HG02763 (cell line): ENCODE measurements at regions not wholly inside any gene's neighbourhood (a gene's known extent, or its start where the extent isn't known, plus 50 kb on each side); places are given as distances from the start of the nearest gene placed in this dataset.

Experiments used
- ATAC-seq: cut with Tn5 transposase; IDR thresholded peaks from one replicate; pipeline ENCODE4 v1.9.1; 2021; ENCODE audit warnings: mild to moderate bottlenecking, moderate library complexity; ENCODE audit not compliant: unreplicated experiment

DNA sequence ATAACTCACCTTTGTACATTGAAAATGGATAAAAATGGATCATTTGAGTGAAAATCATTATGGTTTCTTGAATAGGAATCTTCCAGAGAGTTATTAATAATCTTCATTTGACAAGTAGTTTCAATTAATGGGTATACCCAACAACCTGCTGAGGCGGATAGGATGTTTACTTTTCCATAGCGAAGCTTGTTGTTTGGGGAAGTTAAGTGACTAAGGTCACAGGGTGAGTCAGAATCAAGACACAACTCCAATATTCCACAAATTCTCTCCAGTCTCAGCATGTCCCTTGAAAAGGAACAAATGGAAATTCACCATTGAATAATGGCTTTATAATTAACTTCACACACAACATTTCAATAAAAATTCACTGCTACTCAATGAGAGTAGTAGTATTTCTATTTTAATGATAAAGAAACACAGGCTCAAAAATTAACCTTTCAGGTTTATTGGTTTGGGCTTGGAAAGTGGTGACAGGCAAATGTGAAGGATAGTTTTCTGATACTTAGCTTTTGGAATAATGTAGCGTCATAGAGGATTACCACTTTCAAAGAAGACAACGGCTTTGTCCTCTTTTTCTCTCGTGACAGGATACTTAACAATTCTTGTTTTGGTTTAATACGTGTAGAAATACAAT lies 211.3 kb downstream of the GPD2 start:
- no peak for ATAC-seq

DNA sequence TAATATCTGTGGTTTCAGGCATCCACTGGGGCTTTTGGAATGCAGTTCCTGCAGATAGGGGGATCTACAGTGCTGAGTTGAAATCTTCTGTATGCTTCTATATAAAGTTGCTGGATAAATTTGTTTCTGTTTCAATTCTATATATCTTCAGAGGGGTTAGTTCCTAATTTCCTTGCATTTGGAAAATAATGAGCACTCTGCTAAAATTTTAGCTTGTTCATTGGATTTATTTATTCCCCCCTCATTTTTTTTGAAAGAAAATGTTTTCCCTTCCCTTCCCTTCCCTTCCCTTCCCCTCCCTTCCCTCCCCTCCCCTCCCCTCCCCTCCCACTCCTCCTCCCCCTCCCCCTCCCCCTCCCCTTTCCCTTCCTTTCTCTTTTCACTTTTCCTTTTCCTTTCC lies 212.3 kb downstream of the GPD2 start:
- ATAC-seq = no peak

DNA sequence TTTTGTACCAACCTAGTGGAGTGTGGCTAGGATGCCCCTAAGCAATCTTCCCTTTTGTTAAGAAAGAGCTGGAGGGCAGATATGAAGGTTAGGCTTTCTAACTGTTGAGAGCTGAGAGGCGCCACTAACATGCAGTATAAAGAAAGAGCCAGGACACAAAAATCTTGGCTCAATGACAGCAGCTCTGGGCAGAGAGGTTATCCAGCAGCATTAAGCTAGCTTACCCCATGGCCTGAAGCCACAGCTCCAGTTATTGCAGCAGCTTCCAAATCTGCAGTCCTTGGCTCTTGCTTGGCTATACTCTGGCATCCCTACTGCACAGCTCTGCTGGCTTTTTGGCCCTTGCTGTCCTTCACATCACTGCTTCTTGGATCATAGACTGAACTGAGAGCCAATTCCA lies 213.4 kb downstream of the GPD2 start:
- no peak for ATAC-seq

DNA sequence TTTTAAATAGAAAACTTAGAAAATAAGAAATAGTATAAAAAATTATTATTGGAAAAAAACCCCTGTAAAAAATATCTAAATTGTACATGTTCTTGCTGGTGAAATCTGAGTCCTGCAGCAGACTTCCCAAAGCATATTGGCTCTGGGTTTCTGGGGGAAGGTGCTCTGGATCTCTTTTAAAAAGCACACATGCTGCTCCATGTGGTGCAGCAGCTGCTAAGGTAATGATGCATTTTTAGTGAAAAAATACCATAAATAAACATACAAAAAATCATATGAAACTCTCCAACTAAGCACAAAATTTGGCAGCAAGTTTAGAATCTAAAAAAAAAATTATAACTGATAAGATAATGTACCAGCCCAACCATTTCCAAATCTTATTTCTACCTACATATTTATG lies 216.5 kb downstream of the GPD2 start:
- no peak for ATAC-seq

DNA sequence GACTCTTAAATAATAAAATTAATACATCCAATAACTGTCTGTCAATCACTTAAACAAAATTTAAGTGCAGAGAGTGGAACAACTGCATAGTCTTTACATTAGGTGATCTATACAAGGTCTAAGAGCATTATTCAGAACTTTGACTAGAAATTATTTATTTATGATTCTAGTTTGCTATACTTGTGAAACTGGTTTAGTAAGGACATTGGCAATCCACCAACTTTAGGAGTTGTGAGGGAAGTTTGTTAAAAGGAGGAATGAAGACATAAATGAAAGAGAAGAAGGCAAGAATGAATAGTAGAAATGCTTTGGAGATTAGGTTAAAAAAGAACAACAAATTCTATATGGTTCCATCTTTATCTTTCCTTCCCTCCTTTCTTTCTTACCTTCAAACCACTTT lies 217.5 kb downstream of the GPD2 start:
- no peak for ATAC-seq

DNA sequence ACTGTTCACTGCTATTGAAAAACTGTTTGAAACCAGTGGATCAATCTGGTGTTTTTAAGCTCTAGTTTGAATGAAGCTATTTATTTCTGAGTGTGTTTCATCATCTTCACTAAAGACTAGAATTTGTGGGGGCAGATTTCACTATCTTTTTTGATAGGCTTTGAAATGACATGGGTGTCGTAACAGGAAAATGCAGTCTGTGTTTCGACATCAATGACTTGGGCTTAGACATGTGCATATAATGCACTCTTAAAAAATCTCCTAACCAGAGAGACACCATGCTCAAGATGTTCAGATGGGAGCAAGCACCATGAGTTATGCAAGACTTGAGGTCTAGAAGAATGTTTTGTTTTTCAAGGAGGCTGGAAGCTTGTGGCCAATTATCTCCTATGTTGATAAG lies 221.6 kb downstream of the GPD2 start:
- ATAC-seq = no peak

DNA sequence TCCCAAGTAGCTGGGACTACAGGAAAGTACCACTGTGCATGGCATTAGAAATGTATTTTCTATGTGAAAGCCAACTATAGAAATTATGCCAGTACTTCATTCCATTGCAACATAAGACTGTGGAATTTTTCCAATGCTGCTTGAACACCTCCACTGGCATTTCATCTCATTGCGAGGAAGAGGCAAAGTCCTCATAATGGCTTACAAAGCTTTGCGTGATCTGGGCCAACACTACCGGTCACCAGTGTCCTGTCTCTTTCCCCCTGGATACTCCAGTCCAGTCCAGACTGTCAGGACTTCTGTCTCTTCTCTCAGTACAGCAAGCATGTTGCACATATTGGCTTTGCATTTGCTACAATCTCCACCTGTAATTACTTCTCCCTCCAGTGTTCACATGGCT lies 223.5 kb downstream of the GPD2 start:
- no peak for ATAC-seq

DNA sequence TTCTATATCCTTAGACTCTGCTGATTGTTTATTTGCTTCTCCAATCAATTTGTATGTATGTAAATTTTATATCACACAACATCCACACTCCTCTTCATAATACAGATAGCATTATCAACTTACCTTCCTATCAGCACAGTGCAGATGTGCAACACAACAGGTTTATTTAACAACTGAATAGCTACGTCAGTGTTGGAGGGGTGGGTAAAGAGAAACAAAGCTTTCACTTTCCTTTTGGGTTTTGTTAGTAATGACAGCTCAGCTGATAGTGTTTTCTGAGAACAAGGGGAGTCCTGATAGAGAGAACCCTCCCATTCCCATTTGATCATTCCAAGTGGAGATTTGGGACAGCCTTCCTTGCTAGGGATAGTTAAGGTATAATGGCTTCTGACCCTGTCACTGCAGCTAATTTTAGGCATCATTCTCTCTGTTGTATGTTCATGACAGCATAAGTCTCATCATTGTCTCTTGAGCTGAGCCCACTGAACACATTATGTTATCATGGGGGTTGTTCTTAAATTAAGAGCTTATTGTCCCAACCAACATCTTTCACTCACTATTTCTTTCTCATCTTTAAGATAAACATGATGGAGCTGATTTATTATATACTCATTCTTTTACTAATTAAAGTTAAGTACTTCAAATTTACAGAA lies 227.7 kb downstream of the GPD2 start:
- peak; percentile 76 for ATAC-seq

DNA sequence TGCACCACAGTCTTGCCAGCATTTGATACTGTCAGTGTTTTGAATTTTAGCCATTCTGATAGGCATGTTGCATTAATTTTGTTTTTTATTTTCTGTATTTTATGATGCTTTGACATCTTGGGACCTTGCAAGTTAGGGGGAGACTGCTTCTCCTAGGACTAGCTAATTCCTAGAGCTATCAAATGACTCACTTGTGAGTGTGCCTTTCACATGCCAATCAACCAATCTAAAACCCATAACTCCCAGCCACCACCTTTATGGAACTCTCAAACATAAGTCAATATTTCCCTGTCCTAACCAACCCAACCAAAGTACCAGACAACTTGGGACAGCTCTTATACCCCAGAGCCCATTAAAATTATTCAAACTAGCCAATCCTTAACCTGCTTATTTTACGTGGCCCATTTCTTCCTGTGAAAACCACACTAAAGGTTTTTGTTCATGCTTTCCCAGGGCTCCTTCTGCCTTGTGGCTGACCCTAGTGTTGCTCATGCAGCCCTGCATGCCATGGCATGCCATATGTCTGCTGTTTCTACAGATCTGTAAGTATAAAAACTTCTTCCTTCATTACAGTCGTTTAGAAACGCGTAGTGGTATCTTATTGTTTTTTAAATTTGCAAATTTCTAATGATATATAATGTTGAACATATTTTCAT lies 230.1 kb downstream of the GPD2 start:
- ATAC-seq = no peak

DNA sequence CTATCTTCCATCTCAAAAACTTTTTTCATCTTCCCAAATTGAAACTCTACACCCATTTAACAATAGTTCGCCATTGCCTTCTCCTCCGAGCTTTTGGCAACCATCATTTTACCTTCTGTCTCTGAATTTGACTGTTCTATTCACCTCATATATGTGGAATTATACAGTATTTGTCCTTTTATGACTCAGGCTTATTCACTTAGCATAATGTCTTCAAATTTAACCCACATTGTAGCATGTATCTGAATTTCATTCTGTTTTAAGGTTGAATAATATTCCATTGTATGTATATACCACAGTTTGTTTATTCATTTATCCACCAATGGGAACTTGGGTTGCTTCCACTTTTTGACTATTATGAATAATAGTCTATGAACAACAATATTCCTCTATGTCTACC lies 233.9 kb downstream of the GPD2 start:
- no peak for ATAC-seq

DNA sequence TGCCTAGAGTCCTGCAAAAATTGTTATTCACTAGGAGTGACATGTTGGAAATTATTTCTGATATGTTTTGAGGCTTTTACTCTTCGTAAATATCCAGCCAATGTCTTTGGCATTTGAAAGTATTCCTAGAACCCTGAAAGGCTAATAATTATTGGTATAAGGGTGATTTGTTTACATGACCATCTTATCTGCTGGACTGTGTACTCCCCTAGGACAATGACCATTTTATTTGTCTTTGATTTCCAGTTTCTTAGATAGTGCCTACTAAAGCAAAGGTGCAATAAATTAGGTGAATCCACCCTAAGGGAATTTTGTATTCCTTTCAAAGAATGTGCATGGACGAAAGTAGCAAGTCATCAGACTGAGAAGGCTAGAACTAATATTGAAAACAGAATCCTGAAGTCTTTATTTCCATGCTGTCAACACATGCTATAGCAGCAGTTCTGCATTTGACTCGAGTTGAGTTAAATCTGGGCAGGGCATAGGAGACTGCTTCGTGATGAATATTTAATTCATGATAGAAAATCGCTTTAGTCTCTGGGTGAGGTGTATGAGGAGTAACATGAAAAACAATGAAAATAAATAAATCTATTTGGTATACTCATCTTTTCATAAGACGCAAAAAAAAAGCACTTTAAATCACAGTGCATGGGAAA lies 235.7 kb downstream of the GPD2 start:
- no peak for ATAC-seq

DNA sequence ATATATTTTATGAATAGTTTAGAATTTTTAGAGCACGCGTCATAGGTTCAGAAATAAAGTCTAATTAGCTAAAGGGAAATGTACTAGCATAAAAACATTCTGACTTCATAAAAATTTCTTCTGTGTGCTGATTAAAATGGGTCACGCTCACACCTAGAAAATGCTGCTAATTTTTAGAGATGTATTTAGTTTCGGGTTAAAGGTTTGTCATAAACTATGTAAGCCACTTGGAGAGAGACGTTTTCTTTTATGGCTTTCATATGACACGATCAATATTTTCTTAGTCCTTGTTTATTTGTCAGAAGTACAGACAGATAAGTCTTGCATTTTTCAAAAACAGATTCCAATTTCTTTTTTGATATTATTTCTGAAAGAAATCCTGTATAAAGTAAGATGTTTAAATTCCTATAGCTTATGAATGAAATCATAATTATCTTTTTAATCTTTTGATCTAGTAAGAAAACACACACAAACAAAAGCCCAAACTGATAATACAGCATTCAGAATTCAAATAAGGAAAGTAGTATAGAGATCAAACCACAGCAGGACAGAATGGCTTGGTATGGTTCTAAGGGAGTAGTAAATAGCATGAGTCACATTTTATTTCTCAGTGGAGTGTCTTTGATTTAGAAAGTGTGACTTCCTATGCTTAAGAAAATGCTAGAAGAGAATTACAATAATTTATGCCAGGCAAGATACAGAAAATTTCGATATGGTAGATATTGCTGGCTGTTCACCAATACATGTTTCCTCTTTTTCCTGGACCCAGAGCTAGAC lies 236.6 kb downstream of the GPD2 start:
- ATAC-seq = no peak

DNA sequence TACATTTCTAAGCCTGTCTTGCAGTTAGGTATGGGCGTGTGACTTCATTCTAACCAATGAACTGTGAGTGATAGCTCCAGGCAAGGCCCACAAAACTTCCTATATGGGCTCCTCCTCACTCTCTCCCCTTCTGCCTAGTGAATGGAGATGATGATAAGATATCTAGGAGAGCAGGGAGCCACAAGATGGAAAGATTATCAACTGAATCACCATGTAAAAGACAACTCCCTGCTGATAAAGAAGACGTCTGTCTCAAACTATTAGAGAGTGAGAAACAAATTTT lies 237.1 kb downstream of the GPD2 start:
- no peak for ATAC-seq

DNA sequence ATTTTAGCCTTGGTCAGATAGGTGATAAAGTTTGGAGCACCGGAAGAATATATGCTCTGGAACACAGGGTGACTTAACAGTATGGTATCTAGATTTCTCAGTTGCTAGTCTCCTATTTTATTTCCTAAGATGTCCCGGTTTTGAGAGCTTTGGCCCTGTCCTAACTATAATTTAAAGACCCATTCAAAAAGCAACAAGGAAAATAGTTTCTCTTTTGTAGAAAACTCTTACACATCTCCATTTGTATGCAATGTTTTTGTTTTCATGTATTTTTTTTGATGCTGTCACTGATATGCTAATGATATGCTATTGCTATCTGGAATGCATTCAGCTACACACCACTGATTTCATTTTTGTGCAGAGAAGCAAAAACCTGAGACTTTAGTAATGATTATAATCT lies 237.8 kb downstream of the GPD2 start:
- ATAC-seq = no peak

DNA sequence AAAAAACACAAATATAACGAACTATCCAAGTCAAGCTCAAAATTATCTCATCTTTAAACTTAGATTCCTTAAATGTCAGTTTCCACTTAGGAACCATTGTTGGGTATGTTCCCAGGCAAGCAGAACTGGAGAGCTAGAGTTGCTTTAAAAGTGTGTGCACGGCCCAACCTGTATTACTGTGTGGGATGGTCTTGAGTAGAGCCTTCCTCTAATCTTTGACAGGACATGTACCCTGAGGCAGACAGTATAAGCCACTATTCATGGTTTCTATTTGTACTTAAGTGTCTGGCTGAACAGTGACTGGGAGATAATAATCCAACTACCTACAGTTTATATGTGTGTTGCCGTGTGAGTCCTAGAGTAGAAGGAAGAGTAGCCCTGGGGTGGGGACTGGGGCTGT lies 239.7 kb downstream of the GPD2 start:
- no peak for ATAC-seq

DNA sequence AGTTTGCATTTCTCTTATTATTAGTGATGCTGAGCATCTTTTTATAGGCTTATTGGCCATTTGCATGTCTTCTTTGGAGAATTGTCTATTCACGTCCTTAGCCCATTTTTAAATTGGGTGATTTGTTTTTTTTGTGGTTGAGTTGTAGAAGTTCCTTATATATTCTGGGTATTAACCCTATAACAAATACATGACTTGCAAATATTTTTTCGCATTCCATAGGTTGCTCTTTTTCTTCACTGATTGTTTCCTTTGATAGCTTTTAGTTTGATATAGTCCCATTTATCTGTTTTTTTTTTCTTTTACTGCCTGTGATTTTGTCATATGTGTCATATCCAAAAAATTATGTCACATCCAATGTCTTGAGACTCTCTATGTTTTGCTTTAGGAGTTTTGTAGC lies 243.6 kb downstream of the GPD2 start:
- no peak for ATAC-seq

DNA sequence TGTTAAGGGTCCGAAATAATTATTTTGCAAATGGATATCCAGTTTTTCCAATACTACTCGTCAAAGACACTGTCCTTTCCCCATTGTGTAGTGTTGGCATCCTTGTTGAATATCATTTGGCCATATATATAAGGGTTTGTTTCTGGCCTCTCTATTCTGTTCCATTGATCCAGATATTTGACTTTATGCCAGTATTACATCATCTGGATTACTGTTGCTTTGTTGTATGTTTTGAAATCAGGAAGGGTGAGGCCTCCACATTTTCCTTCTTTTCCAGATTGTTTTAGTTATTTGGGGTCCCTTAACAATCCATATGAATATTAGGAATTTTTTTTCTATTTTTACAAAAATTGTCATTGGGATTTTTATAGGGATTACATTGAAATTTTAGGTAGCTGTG lies 244.1 kb downstream of the GPD2 start:
- no peak for ATAC-seq

DNA sequence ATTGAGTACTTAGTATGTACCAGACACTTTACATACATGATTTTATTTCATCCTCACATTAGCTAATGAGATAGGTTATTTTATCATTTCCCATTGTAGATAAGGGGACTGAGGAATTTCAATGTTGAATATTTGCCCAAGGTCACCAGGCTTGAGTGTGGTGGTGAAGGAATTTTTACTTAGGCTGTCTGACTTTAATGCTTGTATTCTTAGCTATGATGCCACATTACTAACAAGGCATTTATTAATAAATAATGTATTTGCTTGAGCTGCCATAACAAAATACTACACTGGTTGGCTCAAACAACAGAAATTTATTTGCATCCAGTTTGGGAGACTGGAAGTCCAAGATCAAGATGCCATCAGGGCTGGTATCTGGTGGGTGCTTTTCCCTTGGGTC lies 250.9 kb downstream of the GPD2 start:
- ATAC-seq = no peak

DNA sequence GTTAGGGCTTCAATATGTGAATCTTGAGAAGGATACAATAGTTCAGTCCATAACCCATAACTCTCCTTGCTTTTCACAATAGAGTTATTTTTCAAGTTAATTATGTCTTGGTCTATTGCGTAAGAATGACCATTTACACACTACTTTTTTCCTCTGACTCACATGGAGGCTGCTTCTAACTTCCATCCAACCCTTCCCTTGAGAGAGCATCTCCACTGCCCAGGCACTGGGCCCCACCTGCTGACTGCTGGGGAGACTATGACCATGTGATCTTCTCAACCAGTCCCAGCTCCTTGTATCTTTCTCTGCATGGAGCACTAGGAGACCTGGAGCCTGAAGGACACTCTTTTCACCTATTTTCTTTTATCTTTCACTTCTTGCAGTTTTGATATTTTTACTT lies 251.5 kb downstream of the GPD2 start:
- ATAC-seq = no peak

DNA sequence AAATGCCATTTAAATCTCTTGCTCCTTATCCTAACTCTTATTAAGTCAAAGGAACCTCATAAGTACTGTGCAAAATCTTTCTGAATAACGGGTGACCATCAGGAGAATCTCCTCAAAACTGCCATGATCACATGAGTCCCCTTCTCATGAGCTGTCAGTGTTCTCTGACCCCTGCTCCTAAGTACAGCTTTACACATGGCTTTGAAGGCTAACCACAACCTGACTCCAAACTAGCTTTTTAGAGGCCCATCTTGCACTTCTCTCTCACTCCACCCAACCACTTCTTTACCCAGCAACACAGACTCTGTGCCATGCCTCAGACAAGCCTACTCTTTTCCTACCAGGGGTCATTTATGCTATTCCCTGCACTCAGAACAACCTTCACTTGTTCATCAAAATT lies 253.8 kb downstream of the GPD2 start:
- no peak for ATAC-seq

DNA sequence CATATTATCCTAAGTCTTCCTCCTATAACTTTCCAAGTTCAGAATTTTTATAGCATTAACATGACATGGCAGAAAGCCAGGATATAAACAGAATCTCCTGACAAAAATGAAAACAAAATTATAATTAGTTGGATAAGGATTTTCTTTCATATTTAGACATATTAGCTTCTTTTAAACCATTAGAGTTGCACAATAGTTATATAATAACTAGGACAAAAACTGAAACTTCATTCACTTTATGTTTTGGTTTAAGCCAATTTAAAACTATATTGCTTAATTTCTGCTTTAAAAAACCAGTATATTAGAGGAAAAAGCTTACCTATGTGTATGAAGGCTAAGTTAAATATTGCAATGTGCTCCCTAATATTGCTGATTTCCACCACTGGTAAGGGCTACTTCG lies 254.8 kb downstream of the GPD2 start:
- no peak for ATAC-seq

DNA sequence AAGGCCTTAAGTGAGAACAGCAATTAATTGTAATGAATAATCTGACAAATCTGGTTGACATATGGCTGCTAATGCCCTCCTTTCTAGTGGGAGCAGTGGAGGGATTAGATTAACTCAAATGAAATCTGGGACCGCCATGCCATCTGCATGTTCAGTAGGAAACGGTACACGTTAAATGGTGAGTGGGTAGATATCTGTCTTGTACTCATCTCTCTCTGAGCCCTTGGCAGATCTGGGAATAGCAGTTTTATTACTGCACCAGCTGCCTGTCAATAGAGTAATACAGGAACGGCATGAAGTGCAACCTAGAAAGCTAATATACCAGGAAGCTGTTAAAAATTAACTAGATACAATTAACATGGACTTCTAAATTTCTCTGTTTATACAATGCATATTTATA lies 258.8 kb downstream of the GPD2 start:
- no peak for ATAC-seq
